ENCODE measurements at regions not wholly inside any gene's neighbourhood (a gene's known extent, or its start where the extent isn't known, plus 50 kb on each side); places are given as distances from the start of the nearest gene placed in this dataset.

DNA sequence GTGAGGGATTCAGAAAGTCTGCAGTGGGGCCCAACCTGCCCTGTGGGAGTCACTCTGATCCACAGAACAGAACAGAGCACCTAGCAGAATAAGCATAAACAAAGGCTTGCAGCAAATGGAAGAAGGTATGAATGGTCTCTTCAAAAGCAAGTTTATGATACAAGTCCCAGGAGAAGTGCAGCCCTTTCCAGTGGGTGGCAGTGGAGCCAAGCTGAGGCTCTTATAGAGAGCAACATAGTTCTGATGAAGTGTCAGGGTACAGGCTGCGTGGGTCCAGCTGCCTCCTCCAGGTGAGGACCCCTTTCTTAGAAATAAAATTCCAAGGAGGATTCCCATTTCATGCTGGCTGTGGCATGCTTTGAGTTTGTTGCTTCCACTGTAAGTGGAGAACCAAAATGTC, 88.8 kb upstream of the PAK3 start:
- H3K9ac ChIP-seq (ENCODE audit: low read length in 2 of 2): no peak overlapping the region
- peaks cover 0 to 28% of the 10 kb centered on the region in 2 donors for H3K27me3 ChIP-seq (ENCODE audit: control insufficient read depth in 1 of 2, insufficient read depth in 2 of 2, low read length in 2 of 2)
- H3K36me3 ChIP-seq (ENCODE audit: control insufficient read depth in 2 of 2, insufficient read depth in 2 of 2, low read length in 2 of 2): no peaks in the 10 kb centered on the region
- no peaks in the 10 kb centered on the region for H3K4me1 ChIP-seq (ENCODE audit: control insufficient read depth, insufficient read depth, low read length)
- H3K9me3 ChIP-seq (ENCODE audit: control insufficient read depth in 2 of 2, low read length in 2 of 2): no peaks in the 10 kb centered on the region
- H3K27ac ChIP-seq (ENCODE audit: low read length): no peak overlapping the region
- H3K4me3 ChIP-seq (ENCODE audit: low read length in 2 of 2): no peak overlapping the region

GRCh38 chrX:111006116-111006515, 89.9 kb upstream of the PAK3 start:
- no peak overlapping the region for H3K4me3 ChIP-seq (ENCODE audit: low read length in 2 of 2)
- peaks cover 0 to 28% of the 10 kb centered on the region in 2 donors for H3K27me3 ChIP-seq (ENCODE audit: control insufficient read depth in 1 of 2, insufficient read depth in 2 of 2, low read length in 2 of 2)
- H3K9ac ChIP-seq (ENCODE audit: low read length in 2 of 2): no peak overlapping the region
- no peaks in the 10 kb centered on the region for H3K36me3 ChIP-seq (ENCODE audit: control insufficient read depth in 2 of 2, insufficient read depth in 2 of 2, low read length in 2 of 2)
- no peaks in the 10 kb centered on the region for H3K4me1 ChIP-seq (ENCODE audit: control insufficient read depth, insufficient read depth, low read length)
- H3K9me3 ChIP-seq (ENCODE audit: control insufficient read depth in 2 of 2, low read length in 2 of 2): no peaks in the 10 kb centered on the region
- H3K27ac ChIP-seq (ENCODE audit: low read length): no peak overlapping the region

DNA sequence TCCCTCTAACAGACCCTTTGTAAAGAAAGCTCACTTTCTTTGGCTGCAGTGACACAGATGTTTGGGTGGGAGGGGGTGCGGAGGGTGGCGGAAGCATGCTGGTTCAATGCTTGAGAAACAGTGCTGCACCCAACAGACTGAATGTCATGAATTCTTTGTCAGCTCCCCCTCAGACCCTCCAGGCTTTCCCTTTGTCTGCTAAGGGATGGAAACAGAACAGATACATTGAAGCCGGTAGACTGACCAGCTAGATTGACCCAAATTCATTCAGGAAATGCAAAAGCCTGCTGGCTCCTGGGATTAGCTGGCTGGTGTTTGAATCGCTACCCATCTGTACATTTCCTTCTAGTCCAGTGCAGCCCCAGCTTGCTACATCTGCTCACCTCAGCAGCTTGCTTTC, 90.8 kb upstream of the PAK3 start:
- no peak overlapping the region for H3K4me3 ChIP-seq (ENCODE audit: low read length in 2 of 2)
- no peaks in the 10 kb centered on the region for H3K4me1 ChIP-seq (ENCODE audit: control insufficient read depth, insufficient read depth, low read length)
- H3K27ac ChIP-seq (ENCODE audit: low read length): no peak overlapping the region
- H3K36me3 ChIP-seq (ENCODE audit: control insufficient read depth in 2 of 2, insufficient read depth in 2 of 2, low read length in 2 of 2): no peaks in the 10 kb centered on the region
- peaks cover 0 to 23% of the 10 kb centered on the region in 2 donors for H3K27me3 ChIP-seq (ENCODE audit: control insufficient read depth in 1 of 2, insufficient read depth in 2 of 2, low read length in 2 of 2)
- no peak overlapping the region for H3K9ac ChIP-seq (ENCODE audit: low read length in 2 of 2)
- no peaks in the 10 kb centered on the region for H3K9me3 ChIP-seq (ENCODE audit: control insufficient read depth in 2 of 2, low read length in 2 of 2)

- no peak overlapping the region for H3K4me3 ChIP-seq (ENCODE audit: low read length in 2 of 2)
- H3K9me3 ChIP-seq (ENCODE audit: control insufficient read depth in 2 of 2, low read length in 2 of 2): no peaks in the 10 kb centered on the region
- H3K4me1 ChIP-seq (ENCODE audit: control insufficient read depth, insufficient read depth, low read length): no peaks in the 10 kb centered on the region
Measured at GRCh38 chrX:111003118-111003517, 92.9 kb upstream of the PAK3 start.

DNA sequence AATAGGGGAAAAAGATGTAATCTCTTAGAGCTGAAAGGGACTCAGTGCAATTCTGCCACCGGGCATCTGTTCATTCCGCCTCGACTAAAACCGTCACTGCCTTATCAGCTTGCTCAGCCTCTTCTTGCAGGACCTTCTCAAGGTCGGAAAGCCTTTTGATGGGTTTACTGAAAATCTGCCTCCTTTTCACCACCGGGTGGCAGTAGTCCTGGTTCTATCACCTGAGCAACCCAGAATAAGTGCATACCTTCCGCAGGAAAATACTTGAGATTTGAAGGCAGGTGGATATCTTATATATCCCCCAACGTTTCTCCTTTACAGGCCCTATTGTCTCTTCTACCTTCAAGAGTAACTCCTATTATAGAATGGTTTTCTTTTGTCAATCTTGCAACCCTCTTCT, 103.4 kb upstream of the PAK3 start:
- no peak overlapping the region for H3K4me3 ChIP-seq (ENCODE audit: low read length in 2 of 2)
- no peaks in the 10 kb centered on the region for H3K4me1 ChIP-seq (ENCODE audit: control insufficient read depth, insufficient read depth, low read length)
- no peak overlapping the region for H3K9ac ChIP-seq (ENCODE audit: low read length in 2 of 2)
- H3K9me3 ChIP-seq (ENCODE audit: control insufficient read depth in 2 of 2, low read length in 2 of 2): no peaks in the 10 kb centered on the region
- H3K27me3 ChIP-seq (ENCODE audit: control insufficient read depth in 1 of 2, insufficient read depth in 2 of 2, low read length in 2 of 2): peaks cover 0 to 12% of the 10 kb centered on the region in 2 donors
- no peak overlapping the region for H3K27ac ChIP-seq (ENCODE audit: low read length)
- no peaks in the 10 kb centered on the region for H3K36me3 ChIP-seq (ENCODE audit: control insufficient read depth in 2 of 2, insufficient read depth in 2 of 2, low read length in 2 of 2)

More at GRCh38 chrX:111003118-111003517, 92.9 kb upstream of the PAK3 start:
- Histone ChIP-seq H3K27ac (ENCODE audit: low read length) (no peak overlapping the region), H3K27me3 (ENCODE audit: control insufficient read depth in 1 of 2, insufficient read depth in 2 of 2, low read length in 2 of 2) (peaks cover 0 to 20% of the 10 kb centered on the region in 2 donors), H3K36me3 (ENCODE audit: control insufficient read depth in 2 of 2, insufficient read depth in 2 of 2, low read length in 2 of 2) (no peaks in the 10 kb centered on the region), H3K9ac (ENCODE audit: low read length in 2 of 2) (no peak overlapping the region)

- H3K36me3 ChIP-seq (ENCODE audit: control insufficient read depth in 2 of 2, insufficient read depth in 2 of 2, low read length in 2 of 2): no peaks in the 10 kb centered on the region
- H3K4me3 ChIP-seq (ENCODE audit: low read length in 2 of 2): no peak overlapping the region
- peaks cover 0 to 26% of the 10 kb centered on the region in 2 donors for H3K27me3 ChIP-seq (ENCODE audit: control insufficient read depth in 1 of 2, insufficient read depth in 2 of 2, low read length in 2 of 2)
- no peak overlapping the region for H3K27ac ChIP-seq (ENCODE audit: low read length)
- no peaks in the 10 kb centered on the region for H3K4me1 ChIP-seq (ENCODE audit: control insufficient read depth, insufficient read depth, low read length)
- no peaks in the 10 kb centered on the region for H3K9me3 ChIP-seq (ENCODE audit: control insufficient read depth in 2 of 2, low read length in 2 of 2)
- no peak overlapping the region for H3K9ac ChIP-seq (ENCODE audit: low read length in 2 of 2)
Measured at GRCh38 chrX:110989869-110990268, 106.1 kb upstream of the PAK3 start.

GRCh38 chrX:110989447-110989846, 106.5 kb upstream of the PAK3 start:
- Histone ChIP-seq H3K9ac (ENCODE audit: low read length in 2 of 2) (no peak overlapping the region), H3K36me3 (ENCODE audit: control insufficient read depth in 2 of 2, insufficient read depth in 2 of 2, low read length in 2 of 2) (no peaks in the 10 kb centered on the region), H3K9me3 (ENCODE audit: control insufficient read depth in 2 of 2, low read length in 2 of 2) (no peaks in the 10 kb centered on the region), H3K4me3 (ENCODE audit: low read length in 2 of 2) (no peak overlapping the region), H3K4me1 (ENCODE audit: control insufficient read depth, insufficient read depth, low read length) (no peaks in the 10 kb centered on the region), H3K27me3 (ENCODE audit: control insufficient read depth in 1 of 2, insufficient read depth in 2 of 2, low read length in 2 of 2) (peaks cover 0 to 26% of the 10 kb centered on the region in 2 donors), H3K27ac (ENCODE audit: low read length) (no peak overlapping the region)

GRCh38 chrX:110987292-110987691, 108.7 kb upstream of the PAK3 start:
- Histone ChIP-seq H3K4me1 (ENCODE audit: control insufficient read depth, insufficient read depth, low read length) (no peaks in the 10 kb centered on the region), H3K4me3 (ENCODE audit: low read length in 2 of 2) (no peak overlapping the region), H3K9me3 (ENCODE audit: control insufficient read depth in 2 of 2, low read length in 2 of 2) (no peaks in the 10 kb centered on the region), H3K9ac (ENCODE audit: low read length in 2 of 2) (no peak overlapping the region), H3K36me3 (ENCODE audit: control insufficient read depth in 2 of 2, insufficient read depth in 2 of 2, low read length in 2 of 2) (no peaks in the 10 kb centered on the region), H3K27ac (ENCODE audit: low read length) (no peak overlapping the region), H3K27me3 (ENCODE audit: control insufficient read depth in 1 of 2, insufficient read depth in 2 of 2, low read length in 2 of 2) (peaks cover 0 to 35% of the 10 kb centered on the region in 2 donors)

- no peaks in the 10 kb centered on the region for H3K9me3 ChIP-seq (ENCODE audit: control insufficient read depth in 2 of 2, low read length in 2 of 2)
- H3K4me1 ChIP-seq (ENCODE audit: control insufficient read depth, insufficient read depth, low read length): no peaks in the 10 kb centered on the region
- H3K9ac ChIP-seq (ENCODE audit: low read length in 2 of 2): no peak overlapping the region
- no peak overlapping the region for H3K27ac ChIP-seq (ENCODE audit: low read length)
- no peaks in the 10 kb centered on the region for H3K36me3 ChIP-seq (ENCODE audit: control insufficient read depth in 2 of 2, insufficient read depth in 2 of 2, low read length in 2 of 2)
- no peak overlapping the region for H3K4me3 ChIP-seq (ENCODE audit: low read length in 2 of 2)
- H3K27me3 ChIP-seq (ENCODE audit: control insufficient read depth in 1 of 2, insufficient read depth in 2 of 2, low read length in 2 of 2): peaks cover 0 to 35% of the 10 kb centered on the region in 2 donors
Measured at GRCh38 chrX:110985470-110985869, 110.5 kb upstream of the PAK3 start.

GRCh38 chrX:110983024-110983423, 113.0 kb upstream of the PAK3 start:
- Histone ChIP-seq H3K27me3 (ENCODE audit: control insufficient read depth in 1 of 2, insufficient read depth in 2 of 2, low read length in 2 of 2) (peaks cover 0 to 39% of the 10 kb centered on the region in 2 donors), H3K27ac (ENCODE audit: low read length) (no peak overlapping the region), H3K9me3 (ENCODE audit: control insufficient read depth in 2 of 2, low read length in 2 of 2) (no peaks in the 10 kb centered on the region), H3K4me1 (ENCODE audit: control insufficient read depth, insufficient read depth, low read length) (no peaks in the 10 kb centered on the region), H3K9ac (ENCODE audit: low read length in 2 of 2) (no peak overlapping the region), H3K4me3 (ENCODE audit: low read length in 2 of 2) (no peak overlapping the region), H3K36me3 (ENCODE audit: control insufficient read depth in 2 of 2, insufficient read depth in 2 of 2, low read length in 2 of 2) (no peaks in the 10 kb centered on the region)

DNA sequence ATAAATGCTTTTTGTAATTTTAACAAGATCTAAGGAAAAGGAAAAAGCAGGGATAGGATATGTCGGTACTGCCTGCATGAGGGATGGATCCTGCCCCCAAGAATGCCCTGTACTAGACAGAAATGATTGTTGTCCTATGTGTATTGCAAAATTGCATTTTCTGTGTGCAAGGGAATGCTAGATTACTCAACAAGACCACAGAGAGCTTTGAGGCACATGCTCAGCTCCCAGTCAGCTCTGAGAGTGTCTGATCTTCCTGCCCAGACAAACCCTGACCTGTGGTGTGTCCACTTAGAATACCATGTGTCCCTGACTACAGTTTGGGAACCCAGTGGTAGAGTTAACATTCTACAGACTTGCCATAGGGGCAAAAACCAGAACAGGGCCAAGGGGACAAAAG, 129.2 kb upstream of the PAK3 start:
- H3K27ac ChIP-seq (ENCODE audit: low read length): no peak overlapping the region
- no peak overlapping the region for H3K4me3 ChIP-seq (ENCODE audit: low read length in 2 of 2)
- H3K27me3 ChIP-seq (ENCODE audit: control insufficient read depth in 1 of 2, insufficient read depth in 2 of 2, low read length in 2 of 2): peaks cover 0 to 12% of the 10 kb centered on the region in 2 donors
- no peaks in the 10 kb centered on the region for H3K4me1 ChIP-seq (ENCODE audit: control insufficient read depth, insufficient read depth, low read length)
- no peaks in the 10 kb centered on the region for H3K36me3 ChIP-seq (ENCODE audit: control insufficient read depth in 2 of 2, insufficient read depth in 2 of 2, low read length in 2 of 2)
- no peaks in the 10 kb centered on the region for H3K9me3 ChIP-seq (ENCODE audit: control insufficient read depth in 2 of 2, low read length in 2 of 2)
- no peak overlapping the region for H3K9ac ChIP-seq (ENCODE audit: low read length in 2 of 2)

All from stomach smooth muscle (tissue), 2 donors.